WTC11 (cell line): ENCODE measurements at regions not wholly inside any gene's neighbourhood (a gene's known extent, or its start where the extent isn't known, plus 50 kb on each side); places are given as distances from the start of the nearest gene placed in this dataset.

Experiments
- ATAC-seq: fragments of 200-7000 bp; cut with Tn5 transposase; 2 replicates; pipeline ENCODE4 v1.10.0; 2021; ENCODE audit warnings: mild to moderate bottlenecking, moderate library complexity
- CTCF ChIA-PET: fragments of 300-600 bp; sonication (Branson Sonifier 250); formaldehyde crosslinking; loops from one replicate; lab custom pipeline; 2021; ENCODE audit warnings: antibody characterized with exemption; lab: Charles Lee
- POLR2A ChIA-PET: fragments of 350-600 bp; sonication (Branson Sonifier 250); formaldehyde crosslinking; loops from one replicate; lab custom pipeline; 2021; ENCODE audit warnings: antibody characterized with exemption; lab: Charles Lee
- DNase-seq: peaks from one replicate; pipeline ENCODE4 v3.0.0; 2021; ENCODE audit warnings: low spot score
- H3K27ac Mint-ChIP-seq: 2 replicates; pipeline ENCODE4 v1.8.0; 2021; ENCODE audit warnings: mixed read lengths
- H3K27me3 Mint-ChIP-seq: 2 replicates; pipeline ENCODE4 v1.8.0; 2021; ENCODE audit warnings: low read depth, mild to moderate bottlenecking, moderate library complexity, mixed read lengths
- H3K36me3 Mint-ChIP-seq: 2 replicates; pipeline ENCODE4 v1.8.0; 2021; ENCODE audit warnings: mixed read lengths
- H3K4me1 Mint-ChIP-seq: 2 replicates; pipeline ENCODE4 v1.8.0; 2022; ENCODE audit warnings: mixed read lengths
- H3K4me3 Mint-ChIP-seq: 2 replicates; pipeline ENCODE4 v1.8.0; 2021; ENCODE audit warnings: mild to moderate bottlenecking, moderate library complexity, mixed read lengths
- H3K9me3 Mint-ChIP-seq: 2 replicates; pipeline ENCODE4 v1.8.0; 2021; ENCODE audit warnings: mixed read lengths
- CREB1 ChIP-seq: sonication (generic); formaldehyde crosslinking; IDR thresholded peaks from 2 replicates; pipeline ENCODE4 v1.8.0; 2023; ENCODE audit warnings: mild to moderate bottlenecking, missing genetic modification reagents
- CREM ChIP-seq: sonication (generic); formaldehyde crosslinking; IDR thresholded peaks from 2 replicates; pipeline ENCODE4 v1.8.1; 2022; ENCODE audit warnings: mild to moderate bottlenecking, missing genetic modification reagents, moderate library complexity
- ELF4 ChIP-seq: sonication (generic); formaldehyde crosslinking; IDR thresholded peaks from 2 replicates; pipeline ENCODE4 v1.8.1; 2022; ENCODE audit warnings: low read depth, mild to moderate bottlenecking, moderate library complexity, missing genetic modification reagents
- EMX1 ChIP-seq: fragments of 250-450 bp; sonication (Bioruptor Pico); IDR thresholded peaks from 2 replicates; pipeline ENCODE4 v1.8.0; 2021; ENCODE audit warnings: mild to moderate bottlenecking
- ETV6 ChIP-seq: sonication (generic); formaldehyde crosslinking; IDR thresholded peaks from 2 replicates; pipeline ENCODE4 v1.8.1; 2022; ENCODE audit warnings: mild to moderate bottlenecking, missing genetic modification reagents
- FOXP1 ChIP-seq: sonication (generic); formaldehyde crosslinking; IDR thresholded peaks from 2 replicates; pipeline ENCODE4 v1.8.0; 2022; ENCODE audit warnings: missing genetic modification reagents, mild to moderate bottlenecking, moderate library complexity, borderline replicate concordance
- JUN ChIP-seq: sonication (generic); formaldehyde crosslinking; IDR thresholded peaks from 2 replicates; pipeline ENCODE4 v1.8.0; 2023; ENCODE audit warnings: mild to moderate bottlenecking, missing genetic modification reagents
- NFE2L1 ChIP-seq: sonication (generic); formaldehyde crosslinking; IDR thresholded peaks from 2 replicates; pipeline ENCODE4 v1.8.1; 2023; ENCODE audit warnings: missing genetic modification reagents
- RORB ChIP-seq: fragments of 250-450 bp; sonication (Bioruptor Pico); IDR thresholded peaks from 2 replicates; pipeline ENCODE4 v1.9.0; 2021; ENCODE audit warnings: mild to moderate bottlenecking
- TEAD4 ChIP-seq: sonication (generic); formaldehyde crosslinking; IDR thresholded peaks from 2 replicates; pipeline ENCODE4 v1.8.0; 2022; ENCODE audit warnings: mild to moderate bottlenecking, missing genetic modification reagents
- TF ChIP-seq, protein P1 (sequence below): sonication (generic); formaldehyde crosslinking; IDR thresholded peaks from 2 replicates; pipeline ENCODE4 v1.8.0; 2022; ENCODE audit warnings: mild to moderate bottlenecking, missing genetic modification reagents
- TF ChIP-seq, protein P2 (sequence below): sonication (generic); formaldehyde crosslinking; IDR thresholded peaks from 2 replicates; pipeline ENCODE4 v1.8.1; 2022; ENCODE audit warnings: mild to moderate bottlenecking, missing genetic modification reagents, moderate library complexity, borderline replicate concordance
- TF ChIP-seq, protein P3 (sequence below): sonication (generic); formaldehyde crosslinking; IDR thresholded peaks from 2 replicates; pipeline ENCODE4 v1.8.0; 2022; ENCODE audit warnings: missing genetic modification reagents
- TF ChIP-seq, protein P4 (sequence below): sonication (generic); formaldehyde crosslinking; IDR thresholded peaks from 2 replicates; pipeline ENCODE4 v1.8.0; 2022; ENCODE audit warnings: mild to moderate bottlenecking, missing genetic modification reagents
- TF ChIP-seq, protein P5 (sequence below): sonication (generic); formaldehyde crosslinking; IDR thresholded peaks from 2 replicates; pipeline ENCODE4 v1.8.0; 2023; ENCODE audit warnings: missing genetic modification reagents, mild to moderate bottlenecking, borderline replicate concordance
- TF ChIP-seq, protein P6 (sequence below): fragments of 250-450 bp; sonication (Bioruptor Pico); IDR thresholded peaks from 2 replicates; pipeline ENCODE4 v1.8.0; 2021; ENCODE audit warnings: mild to moderate bottlenecking

DNA sequence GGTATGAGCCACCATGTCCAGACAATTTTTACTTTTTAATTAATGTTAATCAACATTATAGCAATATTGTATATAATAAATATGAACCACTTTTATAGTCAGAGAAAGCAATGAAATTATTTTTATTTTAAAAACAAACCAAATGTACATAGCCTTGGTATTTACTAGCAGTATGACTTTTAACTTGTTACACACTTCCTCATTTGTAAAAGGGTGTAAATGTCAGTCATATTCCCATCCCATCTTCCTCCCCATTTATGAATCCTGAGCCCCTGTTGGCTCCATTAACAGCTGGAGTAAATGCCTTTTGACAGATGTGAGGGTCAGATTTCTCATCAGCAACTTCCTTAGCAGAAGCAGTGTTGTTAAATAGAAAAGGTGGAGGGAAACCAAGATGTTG, 179.6 kb upstream of the SPRY1 start:
- Mint-ChIP-seq H3K27me3 (no peaks in the 10 kb centered on the region), H3K4me3 (no peak overlapping the region), H3K27ac (0 out of 2 replicates have a peak overlapping the region, but pooled peaks have one; percentile 19), H3K9me3 (no peaks in the 10 kb centered on the region), H3K36me3 (no peaks in the 10 kb centered on the region), H3K4me1 (peaks cover 9% of the 10 kb centered on the region)
- ChIA-PET CTCF (interaction anchor here (1.3 kb wide), 1 partner anchor 17 kb away, joined by 4 read pairs; no protein-coding TSS in a partner anchor), POLR2A (no interaction called here)
- no peak for DNase-seq
- TF ChIP-seq, protein P1, sequence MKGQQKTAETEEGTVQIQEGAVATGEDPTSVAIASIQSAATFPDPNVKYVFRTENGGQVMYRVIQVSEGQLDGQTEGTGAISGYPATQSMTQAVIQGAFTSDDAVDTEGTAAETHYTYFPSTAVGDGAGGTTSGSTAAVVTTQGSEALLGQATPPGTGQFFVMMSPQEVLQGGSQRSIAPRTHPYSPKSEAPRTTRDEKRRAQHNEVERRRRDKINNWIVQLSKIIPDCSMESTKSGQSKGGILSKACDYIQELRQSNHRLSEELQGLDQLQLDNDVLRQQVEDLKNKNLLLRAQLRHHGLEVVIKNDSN (CRISPR knock-in tag), result no peak
- ATAC-seq, result no peak

DNA sequence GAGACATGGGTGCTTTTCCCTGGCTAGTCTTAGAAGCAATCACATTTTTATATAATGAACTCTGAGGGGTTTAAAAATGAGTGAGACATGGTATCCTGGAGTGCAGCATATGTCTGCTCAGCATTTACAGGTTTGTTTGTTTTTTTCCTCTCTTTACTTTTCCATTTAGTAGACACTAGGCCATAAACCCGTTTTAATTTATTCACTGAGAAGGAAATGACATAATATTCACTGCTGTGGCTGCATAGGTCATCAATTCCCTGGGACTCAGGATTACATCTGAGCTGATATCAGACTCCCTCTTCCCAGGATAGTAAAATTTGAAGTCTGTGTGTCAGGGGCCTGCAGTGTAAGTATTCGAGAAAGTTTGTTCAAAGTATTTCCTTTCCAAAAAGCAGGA, 178.9 kb upstream of the SPRY1 start:
- DNase-seq, result no peak
- Mint-ChIP-seq H3K27ac (no peak overlapping the region; the same call in 1 of the 2 replicates), H3K36me3 (no peaks in the 10 kb centered on the region), H3K4me1 (peaks cover 3% of the 10 kb centered on the region; the same call in 1 of the 2 replicates), H3K9me3 (no peaks in the 10 kb centered on the region), H3K4me3 (no peak overlapping the region), H3K27me3 (no peaks in the 10 kb centered on the region)
- ChIA-PET CTCF (interaction anchor here (1.3 kb wide), 1 partner anchor 17 kb away, joined by 4 read pairs; no protein-coding TSS in a partner anchor), POLR2A (no interaction called here)
- TF ChIP-seq, protein P2, sequence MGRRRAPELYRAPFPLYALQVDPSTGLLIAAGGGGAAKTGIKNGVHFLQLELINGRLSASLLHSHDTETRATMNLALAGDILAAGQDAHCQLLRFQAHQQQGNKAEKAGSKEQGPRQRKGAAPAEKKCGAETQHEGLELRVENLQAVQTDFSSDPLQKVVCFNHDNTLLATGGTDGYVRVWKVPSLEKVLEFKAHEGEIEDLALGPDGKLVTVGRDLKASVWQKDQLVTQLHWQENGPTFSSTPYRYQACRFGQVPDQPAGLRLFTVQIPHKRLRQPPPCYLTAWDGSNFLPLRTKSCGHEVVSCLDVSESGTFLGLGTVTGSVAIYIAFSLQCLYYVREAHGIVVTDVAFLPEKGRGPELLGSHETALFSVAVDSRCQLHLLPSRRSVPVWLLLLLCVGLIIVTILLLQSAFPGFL (CRISPR knock-in tag), result no peak
- TF ChIP-seq TEAD4 (CRISPR knock-in tag) (no peak), CREB1 (CRISPR knock-in tag) (no peak)
- TF ChIP-seq, protein P3, sequence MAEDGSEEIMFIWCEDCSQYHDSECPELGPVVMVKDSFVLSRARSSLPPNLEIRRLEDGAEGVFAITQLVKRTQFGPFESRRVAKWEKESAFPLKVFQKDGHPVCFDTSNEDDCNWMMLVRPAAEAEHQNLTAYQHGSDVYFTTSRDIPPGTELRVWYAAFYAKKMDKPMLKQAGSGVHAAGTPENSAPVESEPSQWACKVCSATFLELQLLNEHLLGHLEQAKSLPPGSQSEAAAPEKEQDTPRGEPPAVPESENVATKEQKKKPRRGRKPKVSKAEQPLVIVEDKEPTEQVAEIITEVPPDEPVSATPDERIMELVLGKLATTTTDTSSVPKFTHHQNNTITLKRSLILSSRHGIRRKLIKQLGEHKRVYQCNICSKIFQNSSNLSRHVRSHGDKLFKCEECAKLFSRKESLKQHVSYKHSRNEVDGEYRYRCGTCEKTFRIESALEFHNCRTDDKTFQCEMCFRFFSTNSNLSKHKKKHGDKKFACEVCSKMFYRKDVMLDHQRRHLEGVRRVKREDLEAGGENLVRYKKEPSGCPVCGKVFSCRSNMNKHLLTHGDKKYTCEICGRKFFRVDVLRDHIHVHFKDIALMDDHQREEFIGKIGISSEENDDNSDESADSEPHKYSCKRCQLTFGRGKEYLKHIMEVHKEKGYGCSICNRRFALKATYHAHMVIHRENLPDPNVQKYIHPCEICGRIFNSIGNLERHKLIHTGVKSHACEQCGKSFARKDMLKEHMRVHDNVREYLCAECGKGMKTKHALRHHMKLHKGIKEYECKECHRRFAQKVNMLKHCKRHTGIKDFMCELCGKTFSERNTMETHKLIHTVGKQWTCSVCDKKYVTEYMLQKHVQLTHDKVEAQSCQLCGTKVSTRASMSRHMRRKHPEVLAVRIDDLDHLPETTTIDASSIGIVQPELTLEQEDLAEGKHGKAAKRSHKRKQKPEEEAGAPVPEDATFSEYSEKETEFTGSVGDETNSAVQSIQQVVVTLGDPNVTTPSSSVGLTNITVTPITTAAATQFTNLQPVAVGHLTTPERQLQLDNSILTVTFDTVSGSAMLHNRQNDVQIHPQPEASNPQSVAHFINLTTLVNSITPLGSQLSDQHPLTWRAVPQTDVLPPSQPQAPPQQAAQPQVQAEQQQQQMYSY (CRISPR knock-in tag), result no peak
- no peak for ATAC-seq

DNA sequence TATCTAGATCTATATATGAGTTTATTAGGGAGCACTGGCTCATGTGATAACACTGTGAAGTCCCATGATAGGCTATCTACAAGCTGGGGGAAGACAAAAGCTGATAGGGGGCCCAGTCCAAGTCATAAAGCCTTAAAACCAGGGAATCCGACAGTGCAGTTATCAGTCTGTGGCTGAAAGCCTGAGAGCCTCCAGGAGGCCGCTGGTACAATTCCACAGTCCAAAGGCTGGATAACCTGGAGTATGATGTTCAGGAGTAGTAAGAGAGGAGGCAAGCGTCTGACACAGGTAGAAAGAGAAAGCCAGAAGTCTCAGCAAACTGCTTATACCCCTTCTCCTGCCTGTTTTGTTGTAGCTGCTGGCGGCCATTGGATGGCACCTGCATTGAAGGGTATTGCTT, 177.6 kb upstream of the SPRY1 start:
- no peak for TF ChIP-seq JUN (CRISPR knock-in tag)
- TF ChIP-seq, protein P4, sequence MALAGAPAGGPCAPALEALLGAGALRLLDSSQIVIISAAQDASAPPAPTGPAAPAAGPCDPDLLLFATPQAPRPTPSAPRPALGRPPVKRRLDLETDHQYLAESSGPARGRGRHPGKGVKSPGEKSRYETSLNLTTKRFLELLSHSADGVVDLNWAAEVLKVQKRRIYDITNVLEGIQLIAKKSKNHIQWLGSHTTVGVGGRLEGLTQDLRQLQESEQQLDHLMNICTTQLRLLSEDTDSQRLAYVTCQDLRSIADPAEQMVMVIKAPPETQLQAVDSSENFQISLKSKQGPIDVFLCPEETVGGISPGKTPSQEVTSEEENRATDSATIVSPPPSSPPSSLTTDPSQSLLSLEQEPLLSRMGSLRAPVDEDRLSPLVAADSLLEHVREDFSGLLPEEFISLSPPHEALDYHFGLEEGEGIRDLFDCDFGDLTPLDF (CRISPR knock-in tag), result no peak
- DNase-seq (no peak), ATAC-seq (no peak)
- Mint-ChIP-seq H3K36me3 (no peaks in the 10 kb centered on the region), H3K4me3 (no peak overlapping the region), H3K27ac (no peak overlapping the region), H3K4me1 (peaks cover 3% of the 10 kb centered on the region; the same call in 1 of the 2 replicates), H3K27me3 (no peaks in the 10 kb centered on the region), H3K9me3 (no peaks in the 10 kb centered on the region)
- POLR2A ChIA-PET, result no interaction called here
- CTCF ChIA-PET, result no interaction called here

DNA sequence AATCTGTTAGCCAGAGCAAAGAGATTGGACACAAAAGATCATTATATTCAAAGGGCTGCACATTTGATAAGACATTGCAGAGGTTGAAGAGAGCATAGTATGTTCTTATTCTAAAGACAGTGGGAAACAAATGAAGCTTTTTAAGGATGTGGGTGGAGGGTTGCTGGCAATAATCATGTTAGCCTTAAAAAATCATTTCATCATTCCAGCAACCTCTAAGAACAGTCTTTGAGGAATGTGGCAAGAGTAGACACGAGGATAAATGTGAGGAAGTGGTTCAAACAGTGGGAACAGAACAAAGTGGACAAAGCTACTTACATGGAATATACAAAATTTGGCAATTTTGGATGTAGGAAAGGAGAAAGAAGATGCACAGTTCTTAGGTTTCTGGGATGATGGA, 167.3 kb upstream of the SPRY1 start:
- Mint-ChIP-seq H3K36me3 (peaks cover 5% of the 10 kb centered on the region; the same call in 1 of the 2 replicates), H3K9me3 (peaks cover 4% of the 10 kb centered on the region), H3K4me3 (no peak overlapping the region), H3K4me1 (peaks cover 32% of the 10 kb centered on the region), H3K27ac (no peak overlapping the region), H3K27me3 (no peaks in the 10 kb centered on the region; the same call in 1 of the 2 replicates)
- no peak for ATAC-seq
- ChIA-PET CTCF (no interaction called here), POLR2A (no interaction called here)
- no peak for DNase-seq
- TF ChIP-seq ETV6 (CRISPR knock-in tag), result no peak
- TF ChIP-seq RORB (CRISPR knock-in tag), result no peak
- no peak for TF ChIP-seq FOXP1 (CRISPR knock-in tag)
- TF ChIP-seq CREM (CRISPR knock-in tag), result no peak
- no peak for TF ChIP-seq ELF4 (CRISPR knock-in tag)
- no peak for TF ChIP-seq NFE2L1 (CRISPR knock-in tag)
- TF ChIP-seq, protein P5, sequence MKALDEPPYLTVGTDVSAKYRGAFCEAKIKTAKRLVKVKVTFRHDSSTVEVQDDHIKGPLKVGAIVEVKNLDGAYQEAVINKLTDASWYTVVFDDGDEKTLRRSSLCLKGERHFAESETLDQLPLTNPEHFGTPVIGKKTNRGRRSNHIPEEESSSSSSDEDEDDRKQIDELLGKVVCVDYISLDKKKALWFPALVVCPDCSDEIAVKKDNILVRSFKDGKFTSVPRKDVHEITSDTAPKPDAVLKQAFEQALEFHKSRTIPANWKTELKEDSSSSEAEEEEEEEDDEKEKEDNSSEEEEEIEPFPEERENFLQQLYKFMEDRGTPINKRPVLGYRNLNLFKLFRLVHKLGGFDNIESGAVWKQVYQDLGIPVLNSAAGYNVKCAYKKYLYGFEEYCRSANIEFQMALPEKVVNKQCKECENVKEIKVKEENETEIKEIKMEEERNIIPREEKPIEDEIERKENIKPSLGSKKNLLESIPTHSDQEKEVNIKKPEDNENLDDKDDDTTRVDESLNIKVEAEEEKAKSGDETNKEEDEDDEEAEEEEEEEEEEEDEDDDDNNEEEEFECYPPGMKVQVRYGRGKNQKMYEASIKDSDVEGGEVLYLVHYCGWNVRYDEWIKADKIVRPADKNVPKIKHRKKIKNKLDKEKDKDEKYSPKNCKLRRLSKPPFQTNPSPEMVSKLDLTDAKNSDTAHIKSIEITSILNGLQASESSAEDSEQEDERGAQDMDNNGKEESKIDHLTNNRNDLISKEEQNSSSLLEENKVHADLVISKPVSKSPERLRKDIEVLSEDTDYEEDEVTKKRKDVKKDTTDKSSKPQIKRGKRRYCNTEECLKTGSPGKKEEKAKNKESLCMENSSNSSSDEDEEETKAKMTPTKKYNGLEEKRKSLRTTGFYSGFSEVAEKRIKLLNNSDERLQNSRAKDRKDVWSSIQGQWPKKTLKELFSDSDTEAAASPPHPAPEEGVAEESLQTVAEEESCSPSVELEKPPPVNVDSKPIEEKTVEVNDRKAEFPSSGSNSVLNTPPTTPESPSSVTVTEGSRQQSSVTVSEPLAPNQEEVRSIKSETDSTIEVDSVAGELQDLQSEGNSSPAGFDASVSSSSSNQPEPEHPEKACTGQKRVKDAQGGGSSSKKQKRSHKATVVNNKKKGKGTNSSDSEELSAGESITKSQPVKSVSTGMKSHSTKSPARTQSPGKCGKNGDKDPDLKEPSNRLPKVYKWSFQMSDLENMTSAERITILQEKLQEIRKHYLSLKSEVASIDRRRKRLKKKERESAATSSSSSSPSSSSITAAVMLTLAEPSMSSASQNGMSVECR (CRISPR knock-in tag), result no peak
- no peak for TF ChIP-seq EMX1
- TF ChIP-seq, protein P6, sequence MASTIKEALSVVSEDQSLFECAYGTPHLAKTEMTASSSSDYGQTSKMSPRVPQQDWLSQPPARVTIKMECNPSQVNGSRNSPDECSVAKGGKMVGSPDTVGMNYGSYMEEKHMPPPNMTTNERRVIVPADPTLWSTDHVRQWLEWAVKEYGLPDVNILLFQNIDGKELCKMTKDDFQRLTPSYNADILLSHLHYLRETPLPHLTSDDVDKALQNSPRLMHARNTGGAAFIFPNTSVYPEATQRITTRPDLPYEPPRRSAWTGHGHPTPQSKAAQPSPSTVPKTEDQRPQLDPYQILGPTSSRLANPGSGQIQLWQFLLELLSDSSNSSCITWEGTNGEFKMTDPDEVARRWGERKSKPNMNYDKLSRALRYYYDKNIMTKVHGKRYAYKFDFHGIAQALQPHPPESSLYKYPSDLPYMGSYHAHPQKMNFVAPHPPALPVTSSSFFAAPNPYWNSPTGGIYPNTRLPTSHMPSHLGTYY (CRISPR knock-in tag), result no peak
